D341Med (cell line): ENCODE measurements at regions not wholly inside any gene's neighbourhood (a gene's known extent, or its start where the extent isn't known, plus 50 kb on each side); places are given as distances from the start of the nearest gene placed in this dataset.
"Not testable (repeated sequence)": the region's sequence is repeated elsewhere in the genome, so short reads cannot be mapped to it uniquely, and the experiment has no call there.

Experiments used
- DNase-seq: peaks from one replicate; pipeline ENCODE4 v3.0.0; 2012; ENCODE audit warnings: low spot score

DNA sequence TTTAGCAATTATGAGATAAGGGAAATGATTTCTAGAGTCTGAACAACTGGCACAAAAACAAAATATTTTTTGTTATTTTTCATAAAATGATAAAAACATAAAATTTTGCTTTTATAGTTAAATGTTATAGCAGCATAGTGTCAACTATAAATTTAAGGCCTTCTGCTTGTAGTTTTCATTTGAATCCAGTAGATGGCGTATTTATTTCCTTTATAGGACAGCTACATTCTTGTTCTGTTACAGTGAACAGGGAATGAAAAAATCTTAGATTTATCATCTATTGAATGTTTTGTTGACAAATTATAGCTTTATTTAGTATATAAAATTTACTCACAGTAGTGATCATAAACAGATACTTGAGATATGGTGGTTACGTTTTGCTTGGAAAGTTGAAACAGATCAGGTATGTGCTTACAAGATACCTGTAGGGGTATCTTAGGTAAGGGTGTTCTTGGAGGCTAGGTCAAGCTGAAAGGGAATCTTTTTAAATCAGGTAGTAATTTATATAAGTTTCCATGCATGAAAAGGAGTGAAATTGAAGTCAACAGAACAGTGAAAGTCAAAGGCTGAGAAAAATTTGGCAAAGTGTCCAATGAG is 239.3 kb upstream of the GRIN3A start:
- DNase-seq, result no peak

DNA sequence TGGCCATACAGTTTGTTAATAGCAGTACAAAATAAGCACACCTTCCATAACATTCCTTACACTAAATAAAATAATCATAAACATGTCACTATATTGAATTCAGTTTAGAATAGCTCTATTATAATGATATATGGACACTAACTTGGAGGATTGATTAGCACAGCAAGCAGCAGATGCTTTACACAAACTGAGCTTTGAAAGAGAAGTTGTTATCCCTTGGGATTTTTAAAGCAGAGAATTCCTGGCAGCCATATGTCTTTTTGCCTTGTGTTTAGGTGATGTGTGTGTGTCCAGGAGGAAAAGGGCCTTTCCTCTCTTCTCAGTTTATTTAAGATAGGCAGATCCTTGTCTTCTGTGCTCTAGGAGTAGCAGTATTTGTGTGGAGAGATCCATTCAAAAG is 232.2 kb upstream of the GRIN3A start:
- no peak for DNase-seq

DNA sequence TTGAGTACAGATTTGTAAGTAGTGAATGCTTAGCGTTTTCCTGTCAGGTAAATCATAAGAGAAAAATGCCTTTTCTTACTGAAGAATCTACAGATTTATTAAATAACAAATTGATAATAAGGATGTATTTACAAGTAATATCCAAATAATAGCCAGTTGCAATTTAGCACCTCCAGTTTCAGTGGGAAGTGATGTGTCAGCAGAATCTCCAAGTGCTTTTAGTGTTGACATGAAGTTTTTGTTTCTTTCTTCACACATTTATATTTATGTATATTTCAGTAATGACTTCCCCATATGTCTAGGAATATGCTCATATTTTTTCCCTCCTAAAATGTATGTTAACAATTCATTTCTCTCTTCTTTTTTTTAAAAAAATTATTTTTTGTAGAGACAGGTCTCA is 229.9 kb upstream of the GRIN3A start:
- no peak for DNase-seq

DNA sequence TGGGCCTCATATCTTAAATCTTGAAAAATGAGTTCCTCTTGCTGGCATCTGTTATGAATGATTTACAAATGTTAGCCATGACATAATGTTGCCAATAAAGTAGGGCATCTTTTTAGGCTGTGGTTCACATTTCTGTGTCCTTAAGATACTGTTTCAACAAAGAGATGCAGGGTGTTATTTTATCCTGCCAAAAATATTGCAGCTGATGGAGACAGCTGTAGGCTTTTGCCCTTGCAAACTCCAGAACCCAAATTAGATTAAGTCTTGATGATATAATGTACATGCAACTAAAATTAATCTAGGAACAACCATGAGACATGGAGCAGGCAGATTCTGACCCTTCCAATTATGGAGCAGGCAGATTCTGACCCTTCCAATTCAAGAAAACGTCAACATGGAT is 228.2 kb upstream of the GRIN3A start:
- DNase-seq, result no peak

DNA sequence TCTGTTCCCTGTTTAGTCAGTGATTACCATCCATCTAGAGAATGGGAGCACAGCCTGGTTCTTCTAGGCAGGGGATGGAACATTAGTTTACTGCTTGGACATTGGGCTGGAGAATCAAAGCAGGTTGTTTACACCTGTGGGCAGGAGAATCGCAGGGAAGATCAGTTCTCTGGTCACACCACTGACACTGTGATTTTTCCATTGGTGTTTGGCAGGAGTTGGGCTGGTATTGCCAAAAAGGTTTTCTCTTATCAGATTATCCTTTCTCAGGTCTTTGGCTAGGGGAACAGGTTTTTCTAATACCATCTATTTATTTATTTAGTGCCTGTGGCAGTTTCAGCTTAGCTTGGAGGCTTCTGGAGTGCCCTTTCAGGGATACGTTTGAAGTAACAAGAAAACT is 219.3 kb upstream of the GRIN3A start:
- no peak for DNase-seq

DNA sequence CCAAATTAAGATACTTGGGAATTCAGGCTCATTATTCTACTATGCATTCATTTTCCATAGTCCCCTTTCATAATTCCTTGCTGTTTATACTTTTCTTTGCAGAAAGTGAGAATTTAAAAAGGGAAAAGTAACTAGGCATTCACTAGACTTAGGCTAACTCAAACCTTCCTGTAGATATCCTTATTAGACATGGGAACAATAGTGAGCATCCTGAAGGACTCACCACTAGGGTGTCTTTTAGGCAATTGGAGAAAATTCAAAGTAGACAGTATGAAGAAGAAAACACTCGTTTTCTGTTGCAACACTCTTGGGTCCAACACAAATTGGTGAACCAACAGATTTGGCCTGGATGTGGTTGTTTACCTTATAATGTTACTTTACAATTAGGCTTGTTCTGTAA is 213.2 kb upstream of the GRIN3A start:
- DNase-seq, result no peak

DNA sequence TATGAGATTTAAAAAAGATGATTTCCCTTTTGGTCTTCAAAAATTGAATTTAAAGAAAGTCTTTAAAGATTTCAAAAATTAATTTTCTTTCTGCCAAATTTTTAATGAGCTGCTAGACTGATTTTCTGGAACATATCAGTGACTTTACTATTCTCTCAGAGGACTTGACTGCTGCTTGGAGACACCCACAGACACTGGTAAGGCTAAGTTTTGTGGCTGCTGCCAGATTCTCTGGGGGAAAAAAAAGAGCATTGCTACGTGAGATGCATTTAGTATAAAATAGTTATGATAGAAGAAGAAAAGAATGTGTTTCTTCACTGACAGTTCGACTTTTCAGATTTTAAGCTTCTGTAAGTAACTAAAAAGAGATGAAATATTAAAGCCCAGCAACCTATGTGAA is 193.3 kb upstream of the GRIN3A start:
- DNase-seq, result no peak

DNA sequence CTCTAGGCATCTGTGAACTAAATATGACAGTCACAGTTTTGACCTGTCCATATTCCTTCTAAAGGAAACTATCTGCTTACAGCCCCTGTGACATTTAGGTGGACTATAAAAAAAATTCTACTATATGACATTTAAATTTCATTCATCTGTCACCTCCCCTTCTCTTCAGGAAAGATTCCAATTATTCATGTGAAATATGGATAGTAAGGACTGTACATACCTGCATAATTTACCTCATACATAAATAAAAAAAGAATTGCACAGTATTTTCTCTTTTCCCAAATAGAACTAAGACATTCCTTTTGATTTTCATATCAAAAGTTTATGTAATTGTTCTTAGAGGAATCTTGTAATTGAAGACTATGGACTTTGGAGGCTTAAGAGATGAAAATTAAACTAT is 192.3 kb upstream of the GRIN3A start:
- no peak for DNase-seq

DNA sequence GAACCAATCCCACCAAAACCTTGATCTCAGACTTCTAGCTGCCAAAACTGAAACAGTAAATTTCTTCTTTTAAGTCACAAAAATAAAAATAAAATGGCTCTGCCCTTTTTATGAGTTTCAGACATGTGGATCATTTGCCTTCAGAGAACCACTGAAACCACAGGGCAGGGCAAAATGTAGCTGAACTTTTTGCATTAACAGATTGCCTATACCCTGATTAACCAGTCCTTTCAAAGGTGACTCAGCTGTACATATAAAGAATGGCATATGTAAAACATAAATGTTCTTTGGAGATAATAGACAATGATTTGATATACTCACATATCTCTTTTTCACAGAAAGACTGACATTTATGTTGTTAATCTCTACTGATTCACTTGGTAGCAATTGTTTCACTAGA is 187.1 kb upstream of the GRIN3A start:
- DNase-seq, result no peak

DNA sequence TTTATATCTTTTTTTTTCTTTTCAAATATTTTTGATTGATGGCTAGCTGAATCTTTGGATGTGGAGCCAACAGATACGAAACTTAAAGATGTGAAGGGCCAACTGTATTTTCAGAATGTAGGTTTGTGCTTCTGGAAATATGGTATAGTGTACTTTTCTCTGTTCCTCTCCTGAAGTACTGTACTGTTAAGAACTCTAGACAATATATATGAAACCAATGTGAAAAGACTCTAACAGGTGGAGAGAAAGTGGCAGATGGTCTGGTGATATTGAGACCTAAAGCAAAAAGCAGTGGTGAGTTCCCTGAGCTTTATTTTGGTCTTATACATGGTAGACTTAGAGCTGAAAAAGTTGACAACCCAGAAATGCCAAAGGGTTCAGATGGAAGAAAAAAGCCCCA is 185.0 kb upstream of the GRIN3A start:
- DNase-seq, result no peak

DNA sequence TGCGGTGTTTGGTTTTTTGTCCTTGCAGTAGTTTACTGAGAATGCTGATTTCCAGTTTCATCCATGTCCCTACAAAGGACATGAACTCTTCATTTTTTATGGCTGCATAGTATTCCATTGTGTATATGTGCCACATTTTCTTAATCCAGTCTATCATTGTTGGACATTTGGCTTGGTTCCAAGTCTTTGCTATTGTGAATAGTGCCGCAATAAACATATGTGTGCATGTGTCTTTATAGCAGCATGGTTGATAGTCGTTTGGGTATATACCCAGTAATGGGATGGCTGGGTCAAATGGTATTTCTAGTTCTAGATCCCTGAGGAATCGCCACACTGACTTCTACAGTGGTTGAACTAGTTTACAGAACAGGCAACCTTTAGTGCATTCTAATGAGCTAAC is 178.5 kb upstream of the GRIN3A start:
- DNase-seq, result not testable (repeated sequence)

DNA sequence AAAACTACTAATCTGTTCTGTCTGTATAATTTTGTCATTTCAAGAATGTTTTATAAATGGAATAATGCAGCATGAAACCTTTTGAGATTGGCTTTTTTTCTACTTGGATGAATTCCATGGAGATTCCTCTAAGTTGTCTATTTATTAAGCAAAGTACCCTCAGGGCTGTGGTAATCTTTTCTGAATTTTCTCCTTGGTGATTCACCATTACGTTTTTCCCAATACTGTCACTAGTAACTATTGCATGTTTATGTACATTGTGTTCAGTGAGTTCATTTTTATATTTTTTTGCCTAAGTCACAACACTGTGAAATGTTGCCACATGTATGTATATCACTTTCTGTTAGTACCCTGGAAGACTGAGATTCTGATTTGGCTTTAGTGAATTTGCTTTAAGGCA is 177.0 kb upstream of the GRIN3A start:
- no peak for DNase-seq

DNA sequence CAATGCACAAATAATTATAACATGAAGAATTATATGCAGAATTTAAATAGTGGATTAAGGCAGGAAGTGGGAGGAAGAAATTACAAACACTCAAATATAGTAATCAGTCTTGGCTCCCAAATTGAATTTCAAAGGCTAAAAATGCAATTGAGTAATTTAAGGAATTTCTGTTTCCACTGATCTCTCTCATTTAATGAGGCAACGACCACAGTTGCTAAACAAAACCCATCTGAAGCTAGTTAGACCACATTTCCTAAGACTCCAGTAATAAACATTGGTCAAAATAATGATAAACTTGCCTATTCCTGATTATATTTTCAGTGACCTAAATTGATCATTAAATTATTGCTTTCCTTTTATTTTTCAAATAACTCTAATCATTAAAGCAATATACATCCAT is 174.3 kb upstream of the GRIN3A start:
- no peak for DNase-seq

DNA sequence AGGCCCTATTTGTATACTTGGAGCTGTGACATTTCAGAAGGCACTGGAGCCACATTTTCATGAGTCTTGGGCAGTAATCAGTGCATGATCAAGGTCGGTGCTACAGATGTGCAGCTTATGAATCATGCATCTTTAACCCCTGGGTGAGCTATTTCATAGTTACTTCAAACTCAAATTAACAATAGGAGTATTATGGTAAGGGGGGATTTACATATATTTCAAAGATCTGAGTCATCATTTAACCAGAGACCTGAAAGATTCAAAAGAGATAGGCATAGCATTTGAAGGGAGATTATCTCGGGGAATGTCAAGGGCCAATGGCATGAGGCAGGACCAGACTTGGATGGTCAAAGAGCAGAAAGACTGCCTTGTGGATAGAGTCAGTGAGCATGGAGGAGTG is 169.0 kb upstream of the GRIN3A start:
- no peak for DNase-seq

DNA sequence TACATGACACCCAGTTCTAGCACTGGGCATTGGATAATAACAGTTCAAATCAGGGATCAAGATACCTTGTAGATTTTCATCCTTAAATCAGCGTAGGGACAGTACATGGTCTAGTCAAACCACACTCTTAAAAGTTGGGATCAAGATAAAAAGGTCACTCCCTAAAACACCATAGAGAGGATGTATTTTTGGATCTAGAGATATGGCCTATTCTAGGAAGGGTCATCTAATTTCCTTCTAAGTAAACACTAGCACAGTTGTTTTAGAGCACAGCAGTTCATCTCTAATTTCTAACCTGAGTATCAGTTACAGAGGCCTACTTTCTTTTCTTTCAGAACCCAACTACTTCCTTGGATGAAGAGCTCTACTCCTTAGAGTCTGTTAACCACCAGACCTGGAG is 166.4 kb upstream of the GRIN3A start:
- DNase-seq, result no peak

DNA sequence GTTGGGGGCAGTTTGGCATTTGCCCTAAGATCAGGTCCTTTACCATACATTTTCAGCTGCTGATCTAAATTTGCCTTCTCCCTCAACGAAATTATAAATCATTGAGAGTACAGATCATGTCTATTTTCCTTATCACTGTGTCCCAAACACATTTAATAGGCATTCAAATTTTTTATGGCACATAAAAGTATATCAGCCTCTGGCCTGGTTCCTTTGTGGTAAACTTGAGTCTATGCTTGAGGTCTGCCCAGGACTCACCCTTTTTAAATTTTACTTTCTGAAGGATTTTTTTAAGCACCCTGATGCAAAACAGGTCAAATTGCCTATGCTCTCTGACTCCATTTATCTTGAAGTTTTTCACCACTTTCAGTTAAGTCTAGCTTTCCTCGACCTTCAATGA is 163.6 kb upstream of the GRIN3A start:
- DNase-seq, result no peak

DNA sequence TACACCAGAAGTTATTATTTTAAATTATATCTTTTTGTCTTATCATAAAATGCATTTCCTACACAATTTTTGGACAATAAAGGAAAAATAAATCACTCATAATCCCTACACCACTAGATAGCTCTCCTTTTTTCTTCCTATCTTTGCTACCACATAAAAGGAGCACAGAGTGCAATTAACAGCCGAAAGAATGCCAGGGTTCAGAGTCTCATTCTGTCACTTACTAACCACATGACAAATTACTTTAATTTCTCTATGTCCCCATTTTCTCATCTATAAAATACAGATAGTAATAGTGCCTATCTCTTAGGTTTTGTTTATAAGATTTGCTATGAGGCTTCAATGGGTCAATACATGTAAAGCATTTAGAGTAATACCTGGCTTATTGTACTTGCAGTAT is 158.7 kb upstream of the GRIN3A start:
- no peak for DNase-seq

DNA sequence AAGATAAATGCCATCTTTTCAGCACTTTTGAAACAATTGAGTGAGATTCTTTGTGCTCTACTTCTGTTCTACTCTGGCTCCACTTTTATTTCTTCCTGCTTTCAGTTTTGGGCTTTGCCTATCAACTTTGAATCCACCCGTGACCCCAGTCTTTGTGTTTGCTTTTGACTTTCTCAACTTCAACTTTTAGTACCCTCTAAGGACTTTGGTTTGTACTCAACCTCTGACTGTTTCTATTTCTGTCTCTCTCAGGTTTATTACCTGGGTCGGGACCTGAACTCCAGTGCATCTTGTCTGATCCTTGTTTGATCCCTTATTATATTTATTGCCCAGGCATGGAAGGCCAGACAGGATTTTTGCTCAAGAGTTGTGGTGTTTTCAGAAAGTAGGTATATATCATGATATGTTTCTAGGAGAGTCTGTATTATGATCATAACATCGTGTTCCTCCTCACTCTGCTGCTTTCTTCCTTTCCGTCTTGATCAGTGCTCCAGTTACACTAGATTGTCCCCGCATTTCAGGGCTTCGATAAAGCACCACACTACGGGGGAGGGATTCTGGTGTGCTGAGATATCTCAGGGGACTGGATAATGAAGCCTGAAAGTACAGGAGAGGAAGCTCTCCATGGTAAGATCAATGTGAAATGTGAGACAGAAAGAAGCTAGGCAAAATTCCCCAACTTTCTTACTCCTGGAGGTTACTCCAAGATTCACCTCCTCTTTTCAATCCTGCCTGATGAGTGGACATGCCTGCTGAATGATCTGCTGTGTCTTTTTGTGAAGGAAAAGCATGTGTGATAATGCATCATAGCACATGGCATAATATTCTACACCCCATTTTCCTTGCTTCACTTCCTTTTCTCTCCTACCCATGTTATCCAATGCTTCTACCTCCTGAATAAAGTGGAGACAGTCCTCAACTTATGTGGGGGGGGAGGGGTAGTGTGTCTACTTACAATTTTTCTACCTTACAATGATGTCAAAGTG is 155.5 kb upstream of the GRIN3A start:
- DNase-seq, result no peak

DNA sequence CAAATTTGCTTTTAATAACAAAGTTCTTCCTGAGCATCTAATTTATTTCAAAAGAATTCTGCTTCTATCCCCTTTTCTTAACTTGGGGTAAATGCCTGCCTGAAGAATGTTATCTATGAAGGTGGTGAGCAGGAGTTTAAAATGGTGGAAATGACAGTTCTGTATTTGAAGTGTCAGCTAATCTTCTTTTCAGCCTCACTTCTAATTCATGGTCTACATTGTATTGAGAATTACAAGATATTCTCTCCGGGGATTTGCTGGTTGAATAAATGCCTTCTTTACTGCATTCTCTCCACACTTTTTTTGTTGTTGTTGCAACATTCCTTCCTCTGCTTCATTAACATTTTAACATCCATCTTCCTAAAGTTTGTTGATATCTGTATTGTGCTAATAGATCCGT is 143.1 kb upstream of the GRIN3A start:
- no peak for DNase-seq

DNA sequence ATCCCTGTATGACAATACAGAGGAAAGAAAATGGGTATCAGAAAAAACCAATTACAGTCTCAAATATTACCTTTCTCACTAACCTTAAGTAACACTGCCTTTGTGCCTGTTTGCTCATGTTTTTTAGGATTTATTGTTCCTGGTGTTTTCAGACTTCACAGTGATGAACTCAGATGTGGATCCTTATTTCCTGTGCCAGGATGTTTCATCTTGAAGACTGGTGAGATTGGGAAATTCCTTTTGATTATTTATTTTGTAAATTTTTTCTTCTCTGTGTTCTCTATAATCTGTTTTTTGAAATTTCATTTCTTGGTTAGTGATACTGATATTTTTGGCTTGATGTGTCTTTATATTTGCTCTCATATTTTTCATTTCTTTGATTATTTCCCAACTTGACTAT is 142.4 kb upstream of the GRIN3A start:
- DNase-seq, result no peak

DNA sequence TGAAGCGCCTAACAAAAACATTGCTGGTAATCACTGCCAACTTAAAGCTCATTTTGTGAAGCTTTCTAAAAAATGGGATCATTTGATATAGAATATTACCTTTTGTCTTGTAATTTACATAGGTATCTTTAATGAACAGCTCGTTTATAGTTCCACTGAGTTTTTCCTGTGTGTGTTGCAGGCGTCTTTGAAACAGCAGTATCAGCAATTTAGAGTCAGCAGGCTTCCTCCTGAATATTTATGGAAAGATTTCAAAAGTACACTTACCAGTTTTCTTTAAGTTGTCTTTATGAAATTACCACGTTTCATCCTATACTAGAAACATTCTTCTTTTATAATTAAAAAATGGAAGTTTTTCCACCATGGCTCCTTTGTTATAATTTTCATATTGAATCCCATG is 140.3 kb upstream of the GRIN3A start:
- no peak for DNase-seq

DNA sequence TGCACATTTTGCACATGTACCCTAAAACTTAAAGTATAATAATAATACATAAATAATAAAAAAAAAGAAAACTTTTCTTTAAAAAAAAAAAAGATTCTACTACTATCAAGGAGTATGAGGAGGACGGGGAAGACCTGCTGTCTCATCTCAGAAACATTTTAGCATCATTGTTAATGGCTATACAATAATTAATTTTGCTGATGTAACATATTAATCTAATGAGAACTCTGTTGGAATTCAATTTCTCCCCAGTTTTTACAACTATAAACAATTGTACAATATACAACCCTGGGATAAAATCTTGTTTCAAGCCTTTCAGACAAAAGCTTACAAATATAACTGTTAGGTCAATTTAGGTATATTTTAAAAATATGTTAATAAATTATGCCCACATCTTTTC is 139.0 kb upstream of the GRIN3A start:
- no peak for DNase-seq

DNA sequence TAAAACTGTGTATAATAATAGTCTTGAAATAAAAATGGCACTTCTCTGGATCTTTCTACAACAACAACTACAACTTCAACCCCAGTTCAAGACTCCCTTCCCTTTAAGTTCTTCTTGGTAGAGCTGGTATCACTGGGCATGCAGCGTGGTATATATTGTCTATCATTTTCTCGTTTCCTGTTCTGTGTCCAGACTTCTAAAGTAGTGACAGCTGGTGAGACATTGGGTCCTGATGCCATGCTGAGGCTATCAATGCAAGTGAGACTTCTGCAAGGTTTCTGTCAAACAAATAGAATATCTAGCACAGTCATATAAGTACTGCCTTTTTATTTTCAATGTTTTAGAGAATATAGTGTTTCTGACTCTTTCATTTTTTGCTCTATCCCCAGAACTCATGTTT is 123.0 kb upstream of the GRIN3A start:
- DNase-seq, result no peak

DNA sequence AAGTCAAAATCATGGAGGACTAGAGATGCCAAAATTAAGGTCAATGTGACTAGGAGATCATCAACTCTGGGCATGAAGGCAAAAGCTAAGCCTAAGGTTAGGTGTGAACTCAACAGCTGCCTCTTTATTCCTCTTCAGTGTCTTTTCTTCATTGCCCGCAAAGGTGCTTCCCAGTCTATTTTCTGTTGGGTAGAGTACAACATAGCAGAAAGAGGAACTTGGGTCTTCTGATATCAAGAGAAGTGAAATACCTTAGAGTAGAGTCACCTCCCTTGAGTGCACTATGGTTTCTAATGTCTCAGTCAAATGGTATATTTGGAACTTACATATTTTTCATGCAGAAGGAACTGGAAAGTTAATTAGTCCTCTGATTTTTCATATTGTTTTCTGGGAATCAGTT is 122.5 kb upstream of the GRIN3A start:
- no peak for DNase-seq
